Kidney epithelial cell (primary cell): ENCODE measurements at regions not wholly inside any gene's neighbourhood (a gene's known extent, or its start where the extent isn't known, plus 50 kb on each side); places are given as distances from the start of the nearest gene placed in this dataset.

Source experiments
- DNase-seq: peaks from one replicate; pipeline ENCODE4 v3.0.0-alpha.2; 2010; ENCODE audit warnings: low read depth
- H3K27me3 ChIP-seq: 2 replicates; pipeline ENCODE4 v1.6.0; 2011; ENCODE audit warnings: low read length; ENCODE audit not compliant: control insufficient read depth, insufficient read depth
- H3K36me3 ChIP-seq: 2 replicates; pipeline ENCODE4 v1.5.1; 2011; ENCODE audit warnings: low read length; ENCODE audit not compliant: control insufficient read depth, insufficient read depth
- H3K4me3 ChIP-seq: 2 replicates; pipeline ENCODE4 v1.5.1; 2011; ENCODE audit warnings: low read depth, mild to moderate bottlenecking, control low read depth, low read length
- CTCF ChIP-seq: IDR thresholded peaks from 2 replicates; pipeline ENCODE4 v1.5.1; 2011; ENCODE audit warnings: mild to moderate bottlenecking, moderate library complexity, low read length, control low read depth, inconsistent platforms; ENCODE audit not compliant: insufficient read depth, poor library complexity, severe bottlenecking

DNA sequence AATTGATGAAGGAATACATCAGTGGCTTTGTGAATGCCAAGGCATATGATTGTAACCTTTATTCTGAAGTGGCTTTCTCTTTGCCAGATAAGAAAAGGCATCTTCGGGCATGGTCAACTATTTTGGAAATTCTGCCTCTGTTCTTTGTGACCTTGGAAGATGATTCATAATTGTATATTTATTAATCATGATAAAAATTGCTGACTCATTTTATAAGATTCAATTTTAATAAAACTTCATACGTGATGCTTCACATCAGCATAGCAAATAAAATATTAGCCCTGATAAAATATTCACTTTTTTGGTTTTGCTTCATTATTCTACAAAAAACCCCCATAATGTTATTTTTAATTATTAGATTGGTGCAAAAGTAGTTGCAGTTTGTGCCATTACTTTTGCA is 200.5 kb downstream of the MACC1 start:
- TF ChIP-seq CTCF: no peak
- Histone ChIP-seq H3K36me3 (no peaks in the 10 kb centered on the region), H3K4me3 (no peak overlapping the region), H3K27me3 (no peaks in the 10 kb centered on the region)
- no peak for DNase-seq

DNA sequence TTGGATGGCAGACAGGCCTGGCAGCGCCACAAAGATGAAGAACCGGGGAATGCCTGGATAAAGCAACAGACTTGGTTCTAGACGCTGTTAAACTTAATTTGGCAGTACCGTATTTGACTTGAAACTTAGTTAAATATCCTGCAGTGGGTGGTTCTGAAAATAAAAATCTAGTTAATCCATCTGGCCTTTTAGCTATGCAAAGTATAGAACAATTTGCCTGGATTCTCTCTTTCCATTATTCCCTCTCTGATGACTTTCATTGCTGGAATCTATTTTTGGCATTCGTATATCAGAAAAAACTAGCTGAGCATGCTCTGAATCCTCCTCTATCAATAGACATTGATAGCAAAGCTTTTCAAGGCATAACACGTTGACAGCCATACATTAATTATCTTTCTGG is 203.6 kb downstream of the MACC1 start:
- DNase-seq: no peak
- Histone ChIP-seq H3K27me3 (no peaks in the 10 kb centered on the region), H3K4me3 (no peak overlapping the region), H3K36me3 (no peaks in the 10 kb centered on the region)
- TF ChIP-seq CTCF: no peak

DNA sequence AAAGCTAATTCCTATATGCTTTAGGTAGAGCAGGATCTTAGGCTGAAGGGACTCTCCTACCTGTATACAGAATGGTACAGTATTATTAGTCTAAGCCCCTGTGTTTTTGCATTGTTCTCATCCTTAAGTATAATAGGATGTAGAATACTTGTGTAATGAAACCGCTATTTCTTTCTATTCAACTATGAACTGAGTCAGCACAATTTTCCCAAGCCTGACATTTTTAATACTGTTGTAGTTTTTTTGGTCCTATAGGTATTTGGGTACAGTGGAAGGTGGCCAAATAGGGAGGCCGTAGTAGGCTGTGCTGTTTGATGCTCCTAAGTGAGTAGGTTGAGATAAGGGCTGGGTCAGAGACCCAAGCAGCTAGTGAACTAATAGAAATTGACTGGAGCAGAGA is 205.1 kb downstream of the MACC1 start:
- Histone ChIP-seq H3K4me3 (no peak overlapping the region), H3K36me3 (no peaks in the 10 kb centered on the region), H3K27me3 (no peaks in the 10 kb centered on the region)
- no peak for TF ChIP-seq CTCF
- no peak for DNase-seq

GRCh38 chr7:20010877-20011276 is 206.3 kb downstream of the MACC1 start:
- no peak for DNase-seq
- no peaks in the 10 kb centered on the region for H3K36me3 ChIP-seq
- H3K27me3 ChIP-seq: no peaks in the 10 kb centered on the region
- TF ChIP-seq CTCF: no peak
- H3K4me3 ChIP-seq: no peak overlapping the region

GRCh38 chr7:20007510-20007909 is 209.7 kb downstream of the MACC1 start:
- Histone ChIP-seq H3K27me3 (no peaks in the 10 kb centered on the region), H3K4me3 (no peak overlapping the region), H3K36me3 (no peaks in the 10 kb centered on the region)
- no peak for DNase-seq
- no peak for TF ChIP-seq CTCF

- no peak for DNase-seq
- Histone ChIP-seq H3K27me3 (no peaks in the 10 kb centered on the region), H3K36me3 (no peaks in the 10 kb centered on the region), H3K4me3 (no peak overlapping the region)
- no peak for TF ChIP-seq CTCF
These were observed 212.1 kb downstream of the MACC1 start for GRCh38 chr7:20005081-20005480.
